ENCODE measurements at regions not wholly inside any gene's neighbourhood (a gene's known extent, or its start where the extent isn't known, plus 50 kb on each side); places are given as distances from the start of the nearest gene placed in this dataset.

- WGBS (ENCODE audit: insufficient coverage): no CpG with 5 or more reads among the region's 3 CpGs
- intact Hi-C loops (cut with micrococcal nuclease): no loop called here
- Mint-ChIP-seq H3K4me3 (no peak overlapping the region), H3K9me3 (peaks cover 0 to 5% (median 3%) of the 10 kb centered on the region in 7 donors), H3K4me1 (no peaks in the 10 kb centered on the region), H3K27me3 (ENCODE audit: low read depth in 3 of 3) (no peaks in the 10 kb centered on the region), H3K36me3 (no peaks in the 10 kb centered on the region), H3K27ac (no peak overlapping the region)
- Histone ChIP-seq H3K27ac (ENCODE audit: low read depth in 1 of 2, low read length in 2 of 2) (no peak overlapping the region), H3K36me3 (replicated peaks in 1 of 2; ENCODE audit: control insufficient read depth in 1 of 2, insufficient read depth in 2 of 2, low read length in 2 of 2) (no peaks in the 10 kb centered on the region), H3K79me2 (ENCODE audit: insufficient read depth, low read length) (no peaks in the 10 kb centered on the region), H4K20me1 (ENCODE audit: insufficient read depth, low read length) (no peaks in the 10 kb centered on the region), H3K9me3 (replicated peaks in 1 of 2; ENCODE audit: control insufficient read depth in 1 of 2, insufficient read depth in 1 of 2, low read length in 2 of 2) (peaks cover 0 to 5% of the 10 kb centered on the region in 2 donors), H3K4me2 (replicated peaks; ENCODE audit: extremely low read depth, low read length, poor library complexity, severe bottlenecking) (no peak overlapping the region), H3K4me1 (ENCODE audit: control insufficient read depth in 1 of 2, insufficient read depth in 2 of 2, low read length in 2 of 2) (no peaks in the 10 kb centered on the region), H3K27me3 (ENCODE audit: control insufficient read depth in 2 of 2, insufficient read depth in 2 of 2, low read length in 2 of 2) (no peaks in the 10 kb centered on the region), H2AFZ (ENCODE audit: insufficient read depth, low read depth, low read length, poor library complexity, severe bottlenecking) (no peak overlapping the region), H3K9ac (ENCODE audit: insufficient read depth, low read length, poor library complexity, severe bottlenecking) (no peak overlapping the region), H3K4me3 (replicated peaks in 1 of 3; ENCODE audit: low read depth in 2 of 3, low read length in 3 of 3) (no peak overlapping the region)
- no peak for DNase-seq
- no peak for TF ChIP-seq CTCF (IDR thresholded peaks at IDR 0.05)
Observed at GRCh38 chr4:18635531-18635930, 614.0 kb upstream of the LCORL start.

GRCh38 chr4:18631586-18631985, 610.0 kb upstream of the LCORL start:
- Mint-ChIP-seq H3K36me3 (no peaks in the 10 kb centered on the region), H3K27me3 (ENCODE audit: low read depth in 3 of 3) (no peaks in the 10 kb centered on the region), H3K9me3 (peaks cover 0 to 13% (median 3%) of the 10 kb centered on the region in 7 donors), H3K4me3 (no peak overlapping the region), H3K27ac (no peak overlapping the region), H3K4me1 (no peaks in the 10 kb centered on the region)
- H3K4me1 ChIP-seq (ENCODE audit: control insufficient read depth in 1 of 2, insufficient read depth in 2 of 2, low read length in 2 of 2): no peaks in the 10 kb centered on the region
- no peaks in the 10 kb centered on the region for H4K20me1 ChIP-seq (ENCODE audit: insufficient read depth, low read length)
- intact Hi-C loops (cut with micrococcal nuclease): no loop called here
- no peak overlapping the region for H3K4me2 ChIP-seq (replicated peaks; ENCODE audit: extremely low read depth, low read length, poor library complexity, severe bottlenecking)
- TF ChIP-seq CTCF (IDR thresholded peaks at IDR 0.05): no peak
- H3K36me3 ChIP-seq (replicated peaks in 1 of 2; ENCODE audit: control insufficient read depth in 1 of 2, insufficient read depth in 2 of 2, low read length in 2 of 2): no peaks in the 10 kb centered on the region
- no peaks in the 10 kb centered on the region for H3K27me3 ChIP-seq (ENCODE audit: control insufficient read depth in 2 of 2, insufficient read depth in 2 of 2, low read length in 2 of 2)
- no peak for DNase-seq
- no peak overlapping the region for H2AFZ ChIP-seq (ENCODE audit: insufficient read depth, low read depth, low read length, poor library complexity, severe bottlenecking)
- no peak overlapping the region for H3K4me3 ChIP-seq (replicated peaks in 1 of 3; ENCODE audit: low read depth in 2 of 3, low read length in 3 of 3)
- no peak overlapping the region for H3K9ac ChIP-seq (ENCODE audit: insufficient read depth, low read length, poor library complexity, severe bottlenecking)
- H3K27ac ChIP-seq (ENCODE audit: low read depth in 1 of 2, low read length in 2 of 2): no peak overlapping the region
- no peaks in the 10 kb centered on the region for H3K79me2 ChIP-seq (ENCODE audit: insufficient read depth, low read length)
- H3K9me3 ChIP-seq (replicated peaks in 1 of 2; ENCODE audit: control insufficient read depth in 1 of 2, insufficient read depth in 1 of 2, low read length in 2 of 2): peaks cover 0 to 16% of the 10 kb centered on the region in 2 donors
